ENCODE measurements at regions not wholly inside any gene's neighbourhood (a gene's known extent, or its start where the extent isn't known, plus 50 kb on each side); places are given as distances from the start of the nearest gene placed in this dataset.

DNA sequence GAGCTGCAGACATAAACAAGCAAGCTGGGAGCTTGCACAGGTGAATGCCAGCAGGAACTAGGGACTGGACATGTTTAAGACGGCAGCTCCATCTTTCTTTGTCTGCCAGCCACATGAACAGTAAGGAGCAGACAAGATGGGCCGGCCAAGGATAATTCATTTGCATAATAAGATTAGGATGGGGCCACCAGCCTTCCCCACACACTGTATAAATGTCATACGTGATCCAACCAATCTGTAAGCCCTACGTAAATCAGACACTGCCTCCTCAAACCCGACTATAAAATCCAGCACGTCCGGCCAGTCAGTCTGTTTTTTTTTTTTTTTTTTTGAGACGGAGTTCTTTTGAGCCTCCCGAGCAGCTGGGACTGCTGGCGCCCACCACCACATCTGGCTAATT is 75.6 kb upstream of the BOD1L1 start (continued):
- TF ChIP-seq, protein P1, sequence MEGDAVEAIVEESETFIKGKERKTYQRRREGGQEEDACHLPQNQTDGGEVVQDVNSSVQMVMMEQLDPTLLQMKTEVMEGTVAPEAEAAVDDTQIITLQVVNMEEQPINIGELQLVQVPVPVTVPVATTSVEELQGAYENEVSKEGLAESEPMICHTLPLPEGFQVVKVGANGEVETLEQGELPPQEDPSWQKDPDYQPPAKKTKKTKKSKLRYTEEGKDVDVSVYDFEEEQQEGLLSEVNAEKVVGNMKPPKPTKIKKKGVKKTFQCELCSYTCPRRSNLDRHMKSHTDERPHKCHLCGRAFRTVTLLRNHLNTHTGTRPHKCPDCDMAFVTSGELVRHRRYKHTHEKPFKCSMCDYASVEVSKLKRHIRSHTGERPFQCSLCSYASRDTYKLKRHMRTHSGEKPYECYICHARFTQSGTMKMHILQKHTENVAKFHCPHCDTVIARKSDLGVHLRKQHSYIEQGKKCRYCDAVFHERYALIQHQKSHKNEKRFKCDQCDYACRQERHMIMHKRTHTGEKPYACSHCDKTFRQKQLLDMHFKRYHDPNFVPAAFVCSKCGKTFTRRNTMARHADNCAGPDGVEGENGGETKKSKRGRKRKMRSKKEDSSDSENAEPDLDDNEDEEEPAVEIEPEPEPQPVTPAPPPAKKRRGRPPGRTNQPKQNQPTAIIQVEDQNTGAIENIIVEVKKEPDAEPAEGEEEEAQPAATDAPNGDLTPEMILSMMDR (IDR thresholded peaks at IDR 0.05; ENCODE audit: control extremely low read depth in 1 of 3, insufficient read depth in 1 of 3, low read depth in 1 of 3, low read length in 3 of 3) = no peak
- TF ChIP-seq TAF7 (optimal IDR thresholded peaks at IDR 0.05; ENCODE audit: borderline replicate concordance, low read depth, low read length) = no peak
- no peak for TF ChIP-seq ASH2L (IDR thresholded peaks at IDR 0.05; ENCODE audit: low read length)
- no peak for TF ChIP-seq TBP (IDR thresholded peaks at IDR 0.05; ENCODE audit: low read depth, low read length)
- TF ChIP-seq SP4 (IDR thresholded peaks at IDR 0.05; ENCODE audit: low read length) = no peak
- TF ChIP-seq, protein P2, sequence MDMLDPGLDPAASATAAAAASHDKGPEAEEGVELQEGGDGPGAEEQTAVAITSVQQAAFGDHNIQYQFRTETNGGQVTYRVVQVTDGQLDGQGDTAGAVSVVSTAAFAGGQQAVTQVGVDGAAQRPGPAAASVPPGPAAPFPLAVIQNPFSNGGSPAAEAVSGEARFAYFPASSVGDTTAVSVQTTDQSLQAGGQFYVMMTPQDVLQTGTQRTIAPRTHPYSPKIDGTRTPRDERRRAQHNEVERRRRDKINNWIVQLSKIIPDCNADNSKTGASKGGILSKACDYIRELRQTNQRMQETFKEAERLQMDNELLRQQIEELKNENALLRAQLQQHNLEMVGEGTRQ (IDR thresholded peaks at IDR 0.05; ENCODE audit: low read length) = no peak
- no peak for TF ChIP-seq SIRT6 (IDR thresholded peaks at IDR 0.05; ENCODE audit: low read length)

All from H1 (cell line).